ENCODE measurements at regions not wholly inside any gene's neighbourhood (a gene's known extent, or its start where the extent isn't known, plus 50 kb on each side); places are given as distances from the start of the nearest gene placed in this dataset.
"Not testable (repeated sequence)": the region's sequence is repeated elsewhere in the genome, so short reads cannot be mapped to it uniquely, and the experiment has no call there.

DNA sequence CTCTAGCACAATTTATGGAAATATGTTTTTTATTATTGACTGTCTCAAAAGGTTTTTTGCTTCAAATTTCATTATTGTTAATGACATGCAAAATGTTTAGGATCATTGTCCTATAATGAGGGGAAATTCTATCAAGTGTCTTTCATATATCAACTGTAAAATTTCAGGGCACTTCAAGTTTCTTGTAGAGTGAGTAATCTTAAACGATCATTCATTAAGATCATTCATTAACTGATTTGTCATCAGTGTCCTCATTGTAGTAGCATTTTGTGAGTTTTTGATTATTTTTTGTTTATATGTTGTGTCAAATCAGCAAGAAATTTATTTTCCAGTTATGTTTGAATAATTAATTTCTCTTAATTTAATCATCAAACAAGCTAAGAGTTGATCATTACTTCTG is 111.8 kb upstream of the PRDX6 start:
- Mint-ChIP-seq H3K9me3 (peaks cover 5% of the 10 kb centered on the region), H3K36me3 (ENCODE audit: low read depth) (peaks cover 2% of the 10 kb centered on the region), H3K4me3 (no peak overlapping the region), H3K4me1 (peaks cover 21% of the 10 kb centered on the region), H3K27ac (no peak overlapping the region), H3K27me3 (no peaks in the 10 kb centered on the region)
- no peak for TF ChIP-seq CTCF (IDR thresholded peaks at IDR 0.05)
- ChIA-PET POLR2A (no interaction called here), CTCF (no interaction called here)
- intact Hi-C loops (cut with micrococcal nuclease), result no loop called here
- DNase-seq, result no peak
- no peak for ATAC-seq (ENCODE audit: low read depth)

DNA sequence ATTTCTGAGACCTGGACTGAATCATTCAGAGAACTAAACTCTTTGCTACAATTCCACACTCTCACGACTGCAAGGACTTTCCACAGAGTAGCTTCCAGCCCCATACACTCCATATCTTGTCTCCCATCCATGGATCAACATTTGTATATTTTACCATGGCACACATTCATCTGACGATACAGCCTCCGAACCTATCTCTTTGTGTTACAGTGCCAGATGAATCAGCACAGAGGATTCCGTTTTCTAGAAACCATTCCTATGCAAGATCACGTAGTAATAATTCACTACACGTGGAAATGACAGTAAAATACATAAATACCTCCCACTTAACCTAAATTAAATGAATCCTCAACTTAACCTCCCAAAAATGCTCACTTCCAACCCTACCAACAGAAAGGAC is 110.0 kb upstream of the PRDX6 start:
- TF ChIP-seq CTCF (IDR thresholded peaks at IDR 0.05), result no peak
- POLR2A ChIA-PET, result no interaction called here
- DNase-seq (no peak), ATAC-seq (ENCODE audit: low read depth) (no peak)
- Mint-ChIP-seq H3K27ac (no peak overlapping the region), H3K4me3 (no peak overlapping the region), H3K4me1 (peaks cover 6% of the 10 kb centered on the region), H3K27me3 (no peaks in the 10 kb centered on the region), H3K9me3 (peaks cover 5% of the 10 kb centered on the region), H3K36me3 (ENCODE audit: low read depth) (peaks cover 2% of the 10 kb centered on the region)
- intact Hi-C loops (cut with micrococcal nuclease), result no loop called here
- CTCF ChIA-PET, result no interaction called here

GRCh38 chr1:173370586-173370985 is 106.5 kb upstream of the PRDX6 start:
- H3K36me3 Mint-ChIP-seq (ENCODE audit: low read depth); ATAC-seq (ENCODE audit: low read depth); H3K9me3 Mint-ChIP-seq; H3K27ac Mint-ChIP-seq; CTCF ChIA-PET; POLR2A ChIA-PET; DNase-seq; intact Hi-C loops (cut with micrococcal nuclease); H3K4me3 Mint-ChIP-seq; H3K27me3 Mint-ChIP-seq: not testable (repeated sequence)
- H3K4me1 Mint-ChIP-seq, result peaks cover 15% of the 10 kb centered on the region

DNA sequence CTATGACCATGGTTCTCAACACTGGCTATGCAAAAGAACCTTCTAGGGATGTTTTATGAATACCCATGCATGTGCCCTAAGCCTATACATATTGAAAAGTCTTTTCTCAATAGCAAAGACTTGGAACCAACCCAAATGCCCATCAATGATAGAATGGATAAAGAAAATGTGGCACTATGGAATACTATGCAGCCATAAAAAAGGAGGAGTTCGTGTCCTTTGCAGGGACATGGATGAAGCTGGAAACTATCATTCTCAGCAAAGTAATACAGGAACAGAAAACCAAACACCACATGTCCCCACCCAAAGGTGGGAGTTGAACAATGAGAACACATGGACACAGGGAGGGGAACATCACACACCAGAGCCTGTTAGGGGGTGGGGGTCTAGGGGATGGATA is 101.1 kb upstream of the PRDX6 start:
- intact Hi-C loops (cut with micrococcal nuclease); H3K27ac Mint-ChIP-seq; H3K36me3 Mint-ChIP-seq (ENCODE audit: low read depth); ATAC-seq (ENCODE audit: low read depth); CTCF ChIA-PET; H3K27me3 Mint-ChIP-seq; DNase-seq; H3K4me1 Mint-ChIP-seq; H3K4me3 Mint-ChIP-seq: not testable (repeated sequence)
- POLR2A ChIA-PET, result interaction anchor here (0.6 kb wide), 1 partner anchor 17 kb away, joined by 3 read pairs; no protein-coding TSS in a partner anchor
- H3K9me3 Mint-ChIP-seq, result peaks cover 12% of the 10 kb centered on the region

DNA sequence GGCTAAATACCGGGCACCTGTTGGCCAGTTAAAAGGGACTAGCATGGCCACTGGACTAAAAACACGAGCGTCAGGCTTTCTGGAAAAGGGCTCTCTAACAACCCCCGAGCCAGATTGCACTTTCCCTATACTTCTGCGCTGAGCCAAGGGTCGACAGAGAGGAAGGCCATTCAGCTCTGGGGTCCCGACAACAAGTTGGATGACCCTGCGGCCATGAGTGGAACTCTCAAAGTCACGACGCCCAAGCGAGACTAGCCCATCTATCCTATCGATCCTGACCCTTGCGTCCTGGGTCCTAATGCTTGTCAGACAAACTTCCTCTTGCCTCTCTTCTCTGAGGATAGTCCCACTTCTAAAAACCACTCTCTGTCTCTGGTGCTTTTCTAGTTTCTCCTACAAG is 99.9 kb upstream of the PRDX6 start:
- Mint-ChIP-seq H3K27ac (no peak overlapping the region), H3K27me3 (no peaks in the 10 kb centered on the region), H3K36me3 (ENCODE audit: low read depth) (no peaks in the 10 kb centered on the region), H3K4me3 (no peak overlapping the region), H3K9me3 (peaks cover 12% of the 10 kb centered on the region), H3K4me1 (peaks cover 8% of the 10 kb centered on the region)
- ChIA-PET POLR2A (no interaction called here), CTCF (no interaction called here)
- ATAC-seq (ENCODE audit: low read depth) (no peak), DNase-seq (no peak)
- TF ChIP-seq CTCF (IDR thresholded peaks at IDR 0.05), result no peak
- intact Hi-C loops (cut with micrococcal nuclease), result no loop called here

DNA sequence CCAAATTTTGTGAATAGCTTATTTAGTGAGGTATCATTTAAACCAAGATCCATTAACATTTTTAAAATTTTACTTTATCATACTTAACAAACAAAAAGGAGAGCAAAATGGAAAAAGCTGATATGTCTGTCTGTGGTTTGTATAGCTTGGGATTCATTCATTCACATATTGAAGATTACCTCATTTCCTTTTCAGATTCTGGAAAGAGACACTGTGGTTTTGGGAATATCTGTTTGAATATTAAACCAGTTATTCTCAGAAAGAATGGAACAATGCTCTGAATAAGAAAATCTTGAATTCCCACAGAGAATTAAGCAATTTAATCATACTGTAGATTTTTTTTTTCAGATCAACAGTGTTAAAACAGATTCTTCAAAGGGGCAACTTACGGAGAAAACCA is 93.8 kb upstream of the PRDX6 start:
- Mint-ChIP-seq H3K27me3 (no peaks in the 10 kb centered on the region), H3K9me3 (no peaks in the 10 kb centered on the region), H3K36me3 (ENCODE audit: low read depth) (no peaks in the 10 kb centered on the region), H3K4me3 (no peak overlapping the region), H3K4me1 (no peaks in the 10 kb centered on the region), H3K27ac (no peak overlapping the region)
- TF ChIP-seq CTCF (IDR thresholded peaks at IDR 0.05), result no peak
- DNase-seq (no peak), ATAC-seq (ENCODE audit: low read depth) (no peak)
- intact Hi-C loops (cut with micrococcal nuclease), result no loop called here
- ChIA-PET POLR2A (interaction anchor here (0.6 kb wide), 1 partner anchor 467 kb away, joined by 6 read pairs; no protein-coding TSS in a partner anchor), CTCF (no interaction called here)

Data from activated B cell treated with CpG ODN at 0.5 μM for 24 hours (primary cell).